ENCODE measurements at regions not wholly inside any gene's neighbourhood (a gene's known extent, or its start where the extent isn't known, plus 50 kb on each side); places are given as distances from the start of the nearest gene placed in this dataset.

DNA sequence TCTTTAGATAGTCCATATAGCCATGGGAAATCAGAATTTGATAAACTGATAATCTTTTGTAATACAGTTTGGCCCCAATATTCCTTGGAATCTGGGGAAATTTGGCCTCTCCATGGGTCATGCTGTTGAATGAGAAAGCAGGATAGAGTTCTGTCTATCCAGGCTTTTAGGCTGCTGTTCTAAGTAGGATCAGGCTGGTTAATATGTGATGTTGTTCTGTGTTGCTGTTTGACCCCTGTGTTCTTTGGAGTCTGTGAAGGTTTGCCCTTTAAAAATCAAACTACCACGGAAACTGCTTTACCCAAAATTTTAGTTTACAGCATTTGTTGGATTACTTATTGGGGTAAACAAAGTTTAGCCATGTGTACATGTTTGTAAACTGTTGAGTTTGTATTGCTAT, 114.5 kb downstream of the ZNF330 start:
- Histone ChIP-seq H3K9me3 (no peaks in the 10 kb centered on the region), H3K4me3 (no peak overlapping the region), H3K27ac (peak overlapping the region in 9 of 10 donors; percentile 22 to 81 (median 57)), H3K27me3 (peaks cover 0 to 18% (median 0%) of the 10 kb centered on the region in 7 donors), H3K36me3 (no peaks in the 10 kb centered on the region), H3K4me1 (peaks cover 0 to 29% (median 0%) of the 10 kb centered on the region in 9 donors)
- TF ChIP-seq, protein P1, sequence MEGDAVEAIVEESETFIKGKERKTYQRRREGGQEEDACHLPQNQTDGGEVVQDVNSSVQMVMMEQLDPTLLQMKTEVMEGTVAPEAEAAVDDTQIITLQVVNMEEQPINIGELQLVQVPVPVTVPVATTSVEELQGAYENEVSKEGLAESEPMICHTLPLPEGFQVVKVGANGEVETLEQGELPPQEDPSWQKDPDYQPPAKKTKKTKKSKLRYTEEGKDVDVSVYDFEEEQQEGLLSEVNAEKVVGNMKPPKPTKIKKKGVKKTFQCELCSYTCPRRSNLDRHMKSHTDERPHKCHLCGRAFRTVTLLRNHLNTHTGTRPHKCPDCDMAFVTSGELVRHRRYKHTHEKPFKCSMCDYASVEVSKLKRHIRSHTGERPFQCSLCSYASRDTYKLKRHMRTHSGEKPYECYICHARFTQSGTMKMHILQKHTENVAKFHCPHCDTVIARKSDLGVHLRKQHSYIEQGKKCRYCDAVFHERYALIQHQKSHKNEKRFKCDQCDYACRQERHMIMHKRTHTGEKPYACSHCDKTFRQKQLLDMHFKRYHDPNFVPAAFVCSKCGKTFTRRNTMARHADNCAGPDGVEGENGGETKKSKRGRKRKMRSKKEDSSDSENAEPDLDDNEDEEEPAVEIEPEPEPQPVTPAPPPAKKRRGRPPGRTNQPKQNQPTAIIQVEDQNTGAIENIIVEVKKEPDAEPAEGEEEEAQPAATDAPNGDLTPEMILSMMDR (IDR thresholded peaks at IDR 0.05) = no peak
- intact Hi-C loops (cut with DNase I) = no loop called here
- WGBS, 2 donors = 87 to 88% methylated on average over 1 of the region's 1 CpG
- no peak for DNase-seq
- ATAC-seq = peak in 1 of 8 donors; percentile 38

DNA sequence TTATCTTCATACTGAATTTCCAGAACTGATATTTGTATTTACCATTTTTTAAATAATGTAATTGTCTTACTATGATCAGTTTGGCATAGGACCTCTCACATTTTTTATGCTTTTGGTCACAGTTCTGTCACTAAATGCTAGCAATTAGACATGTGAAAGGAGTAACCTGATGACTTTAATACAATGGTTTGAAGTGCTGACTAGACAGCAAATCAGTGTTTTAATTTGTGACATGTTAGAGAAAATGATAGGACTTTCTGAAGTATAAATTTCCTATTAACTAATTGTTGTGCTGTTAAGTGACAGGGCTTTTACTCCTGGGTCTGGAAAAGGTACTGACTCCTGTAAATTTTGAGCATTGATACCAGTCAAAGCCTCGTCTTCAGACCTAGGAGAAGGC, 117.5 kb downstream of the ZNF330 start:
- 87 to 90% methylated on average over 1 of the region's 1 CpG for WGBS, 2 donors
- no peaks in the 10 kb centered on the region for H3K36me3 ChIP-seq

DNA sequence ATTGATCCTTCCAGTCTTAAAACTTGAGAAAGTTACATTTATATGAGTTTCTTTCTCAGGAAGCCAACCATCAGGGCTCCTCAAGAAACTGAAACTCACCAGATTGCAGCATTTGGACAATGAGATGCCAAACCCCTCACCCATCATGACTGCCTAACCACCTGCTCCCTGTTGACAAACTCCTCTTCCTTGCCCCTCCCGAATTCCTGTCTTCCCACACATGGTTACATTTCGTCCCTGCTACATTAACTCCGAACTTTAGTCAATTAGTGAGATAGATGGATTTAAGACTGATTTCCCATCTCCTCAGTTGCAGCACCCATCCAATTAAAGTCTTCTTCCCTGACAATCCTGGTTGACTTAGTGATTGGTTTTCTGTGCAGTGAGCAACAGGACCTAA, 118.7 kb downstream of the ZNF330 start:
- peaks cover 0 to 22% (median 0%) of the 10 kb centered on the region in 9 donors for H3K4me1 ChIP-seq

More for the DNA sequence above, 117.5 kb downstream of the ZNF330 start:
- ATAC-seq (no peak), DNase-seq (no peak)
- Histone ChIP-seq H3K9me3 (no peaks in the 10 kb centered on the region), H3K27ac (no peak overlapping the region), H3K27me3 (peaks cover 0 to 5% (median 0%) of the 10 kb centered on the region in 7 donors), H3K4me3 (no peak overlapping the region), H3K4me1 (peaks cover 0 to 29% (median 0%) of the 10 kb centered on the region in 9 donors)
- TF ChIP-seq, protein P1 (IDR thresholded peaks at IDR 0.05) = no peak
- intact Hi-C loops (cut with DNase I) = no loop called here

DNA sequence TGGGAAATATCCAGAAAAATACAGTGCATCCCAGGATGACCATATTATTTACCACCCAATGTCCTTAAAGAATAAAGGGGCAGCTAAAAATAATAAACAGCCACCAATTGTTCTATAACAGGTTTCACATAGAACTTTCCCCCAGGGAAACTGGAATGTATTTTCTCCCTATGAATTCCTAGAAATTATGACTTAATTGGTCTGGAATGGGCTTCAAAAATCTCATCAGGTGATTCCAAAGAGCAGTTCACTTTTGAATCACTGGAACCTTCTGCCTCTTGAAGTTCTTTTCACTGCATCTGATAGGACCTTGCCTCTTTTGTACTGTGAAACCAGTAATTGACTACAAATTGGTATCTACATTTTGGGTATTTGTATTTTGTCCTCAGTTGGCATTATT, 119.3 kb downstream of the ZNF330 start:
- TF ChIP-seq, protein P1 (IDR thresholded peaks at IDR 0.05) = no peak
- DNase-seq (no peak), ATAC-seq (no peak)
- Histone ChIP-seq H3K36me3 (no peaks in the 10 kb centered on the region), H3K27me3 (peaks cover 0 to 4% (median 0%) of the 10 kb centered on the region in 7 donors), H3K4me3 (no peak overlapping the region), H3K27ac (no peak overlapping the region), H3K4me1 (peaks cover 0 to 16% (median 0%) of the 10 kb centered on the region in 9 donors), H3K9me3 (no peaks in the 10 kb centered on the region)
- intact Hi-C loops (cut with DNase I) = loop anchor here in 8 of 10 donors (10.0 kb wide), 3 partner anchors 365 to 1505 kb away; partner anchors contain the start of gene INPP4B (in 1 of the 8)

More for the DNA sequence above, 118.7 kb downstream of the ZNF330 start:
- H3K27me3 ChIP-seq = peaks cover 0 to 5% (median 0%) of the 10 kb centered on the region in 7 donors
- no peak for DNase-seq
- no peak overlapping the region for H3K4me3 ChIP-seq
- no peak for ATAC-seq
- no peaks in the 10 kb centered on the region for H3K36me3 ChIP-seq
- TF ChIP-seq, protein P1 (IDR thresholded peaks at IDR 0.05) = no peak
- no peak overlapping the region for H3K27ac ChIP-seq
- 73 to 83% methylated on average over 3 of the region's 3 CpGs for whole genome bisulfite sequencing, 2 donors
- intact Hi-C loops (cut with DNase I) = no loop called here
- H3K9me3 ChIP-seq = no peaks in the 10 kb centered on the region

All from heart right ventricle (tissue), 16 donors.